ENCODE measurements at regions not wholly inside any gene's neighbourhood (a gene's known extent, or its start where the extent isn't known, plus 50 kb on each side); places are given as distances from the start of the nearest gene placed in this dataset.

- intact Hi-C loops (cut with micrococcal nuclease): no loop called here
- Histone ChIP-seq H3K4me1 (ENCODE audit: control insufficient read depth, insufficient read depth, low read length) (0 out of 2 replicates have a peak, but pooled peaks cover 2% of the 10 kb centered on the region), H3K4ac (ENCODE audit: low read depth, low read length) (no peak overlapping the region), H4K20me1 (ENCODE audit: insufficient read depth, low read length) (no peaks in the 10 kb centered on the region), H3K4me3 (ENCODE audit: insufficient read depth, low read depth, low read length) (no peak overlapping the region), H3K56ac (ENCODE audit: extremely low read depth, insufficient read depth, low read length) (no peak overlapping the region), H3K9me1 (ENCODE audit: insufficient read depth, low read length) (no peaks in the 10 kb centered on the region), H3K9me3 (ENCODE audit: control insufficient read depth, insufficient read depth, low read length) (no peaks in the 10 kb centered on the region), H2AK5ac (ENCODE audit: low read depth, low read length) (no peak overlapping the region), H2AFZ (replicated peaks; ENCODE audit: low read length, poor library complexity) (no peak overlapping the region), H2BK120ac (ENCODE audit: low read depth, low read length) (peak overlapping the region; percentile 38; the same call in 1 of the 2 replicates), H3K36me3 (ENCODE audit: control insufficient read depth, insufficient read depth, low read length) (no peaks in the 10 kb centered on the region), H4K91ac (ENCODE audit: insufficient read depth, low read depth, low read length) (no peak overlapping the region), H3K27me3 (ENCODE audit: control insufficient read depth, insufficient read depth, low read length) (no peaks in the 10 kb centered on the region), H3K14ac (replicated peaks; ENCODE audit: low read depth, low read length) (no peak overlapping the region), H3K4me2 (ENCODE audit: low read depth, low read length) (no peak overlapping the region), H2BK20ac (ENCODE audit: low read depth, low read length) (peak overlapping the region; percentile 55), H3K18ac (ENCODE audit: low read depth, low read length) (no peak overlapping the region), H3K9ac (ENCODE audit: low read depth, low read length) (no peak overlapping the region), H4K5ac (ENCODE audit: low read depth, low read length) (no peak overlapping the region), H2BK5ac (ENCODE audit: low read depth, low read length, poor library complexity, severe bottlenecking) (no peak overlapping the region), H4K8ac (ENCODE audit: low read depth in 2 of 2, low read length in 2 of 2) (no peak overlapping the region), H3K23ac (ENCODE audit: low read depth, low read length) (no peak overlapping the region), H2AK9ac (replicated peaks; ENCODE audit: low read depth, low read length, poor library complexity) (no peak overlapping the region), H2BK15ac (ENCODE audit: low read depth, low read length) (no peak overlapping the region), H3K79me1 (ENCODE audit: low read depth in 1 of 2, low read length in 2 of 2) (no peaks in the 10 kb centered on the region), H3K27ac (ENCODE audit: insufficient read depth, low read length) (no peak overlapping the region)
- DNase-seq (no peak), ATAC-seq (ENCODE audit: low read depth) (no peak)
- TF ChIP-seq MXI1 (IDR thresholded peaks at IDR 0.05; ENCODE audit: borderline replicate concordance, low read depth, low read length) (no peak), MAZ (IDR thresholded peaks at IDR 0.05; ENCODE audit: borderline replicate concordance, low read depth, low read length) (no peak), FOS (IDR thresholded peaks at IDR 0.05; ENCODE audit: low read depth, low read length) (no peak), RFX5 (IDR thresholded peaks at IDR 0.05; ENCODE audit: low read depth, low read length) (no peak), RAD21 (IDR thresholded peaks at IDR 0.05; ENCODE audit: low read length) (no peak), CHD1 (IDR thresholded peaks at IDR 0.05; ENCODE audit: low read depth, low read length) (no peak), BHLHE40 (IDR thresholded peaks at IDR 0.05; ENCODE audit: low read depth, low read length) (no peak), SMC3 (IDR thresholded peaks at IDR 0.05; ENCODE audit: low read depth, low read length) (no peak), CTCF (conservative IDR thresholded peaks at IDR 0.05; ENCODE audit: low read depth, low read length) (no peak), CEBPB (IDR thresholded peaks at IDR 0.05; ENCODE audit: low read depth, low read length) (no peak), USF2 (IDR thresholded peaks at IDR 0.05; ENCODE audit: low read depth, low read length) (no peak), ELK1 (IDR thresholded peaks at IDR 0.05; ENCODE audit: borderline replicate concordance, low read depth, low read length) (no peak), RCOR1 (IDR thresholded peaks at IDR 0.05; ENCODE audit: insufficient replicate concordance, low read length) (no peak), POLR2A (IDR thresholded peaks at IDR 0.05; ENCODE audit: low read depth, low read length) (no peak), MAFK (IDR thresholded peaks at IDR 0.05; ENCODE audit: low read depth, low read length) (no peak), NFE2L2 (IDR thresholded peaks at IDR 0.05; ENCODE audit: low read depth, low read length) (no peak)
- in situ Hi-C loops (cut with MboI; ENCODE audit: low sequenced_read_pairs): no loop called here
- BruUV-seq (replicated peaks): no TSS peak
- ChIA-PET CTCF (interaction anchor here (0.6 kb wide), 1 partner anchor 51 kb away, joined by 3 read pairs; no protein-coding TSS in a partner anchor), POLR2A (ENCODE audit: unreplicated experiment) (no interaction called here)
- no CpG with 5 or more reads among the region's 3 CpGs for WGBS, 2 experiments (ENCODE audit: extremely low coverage in 2 of 2, insufficient read length in 1 of 2)
- dilution Hi-C loops (cut with HindIII; ENCODE audit: low sequenced_read_pairs, unreplicated experiment): no loop called here
Observed at GRCh38 chr4:110788302-110788701, 165.4 kb upstream of the PITX2 start.

Data from IMR-90 (cell line).